ENCODE measurements at regions not wholly inside any gene's neighbourhood (a gene's known extent, or its start where the extent isn't known, plus 50 kb on each side); places are given as distances from the start of the nearest gene placed in this dataset.

- Histone ChIP-seq H3K27ac (ENCODE audit: low read depth, low read length) (no peak overlapping the region), H3K4me3 (ENCODE audit: low read depth, low read length) (no peak overlapping the region), H3K27me3 (ENCODE audit: control insufficient read depth, insufficient read depth, low read length) (no peaks in the 10 kb centered on the region), H3K9me3 (ENCODE audit: control insufficient read depth, insufficient read depth, low read length) (peaks cover 53% of the 10 kb centered on the region)
- ChIA-PET CTCF (no interaction called here), POLR2A (no interaction called here)
- DNase-seq (ENCODE audit: low read depth, low spot score) = no peak
- no peak for TF ChIP-seq CTCF (IDR thresholded peaks at IDR 0.05; ENCODE audit: low read depth, low read length)
Observed at GRCh38 chr10:121199081-121199480, 347.9 kb downstream of the WDR11 start.

GRCh38 chr10:121205625-121206024 lies 354.5 kb downstream of the WDR11 start:
- no peak overlapping the region for H3K4me3 ChIP-seq (ENCODE audit: low read depth, low read length)
- H3K27ac ChIP-seq (ENCODE audit: low read depth, low read length) = no peak overlapping the region
- H3K27me3 ChIP-seq (ENCODE audit: control insufficient read depth, insufficient read depth, low read length) = no peaks in the 10 kb centered on the region
- no peak for TF ChIP-seq CTCF (IDR thresholded peaks at IDR 0.05; ENCODE audit: low read depth, low read length)
- H3K9me3 ChIP-seq (ENCODE audit: control insufficient read depth, insufficient read depth, low read length) = peaks cover 50% of the 10 kb centered on the region
- ChIA-PET CTCF (no interaction called here), POLR2A (no interaction called here)
- no peak for DNase-seq (ENCODE audit: low read depth, low spot score)

- Histone ChIP-seq H3K9me3 (ENCODE audit: control insufficient read depth, insufficient read depth, low read length) (peaks cover 53% of the 10 kb centered on the region), H3K27ac (ENCODE audit: low read depth, low read length) (no peak overlapping the region), H3K27me3 (ENCODE audit: control insufficient read depth, insufficient read depth, low read length) (no peaks in the 10 kb centered on the region), H3K4me3 (ENCODE audit: low read depth, low read length) (no peak overlapping the region)
- no peak for TF ChIP-seq CTCF (IDR thresholded peaks at IDR 0.05; ENCODE audit: low read depth, low read length)
- POLR2A ChIA-PET = no interaction called here
- CTCF ChIA-PET = no interaction called here
- no peak for DNase-seq (ENCODE audit: low read depth, low spot score)
Observed at GRCh38 chr10:121211446-121211845, 360.3 kb downstream of the WDR11 start.

- no peaks in the 10 kb centered on the region for H3K27me3 ChIP-seq (ENCODE audit: control insufficient read depth, insufficient read depth, low read length)
- no peak for TF ChIP-seq CTCF (IDR thresholded peaks at IDR 0.05; ENCODE audit: low read depth, low read length)
- ChIA-PET CTCF (no interaction called here), POLR2A (no interaction called here)
- no peak overlapping the region for H3K4me3 ChIP-seq (ENCODE audit: low read depth, low read length)
- H3K27ac ChIP-seq (ENCODE audit: low read depth, low read length) = no peak overlapping the region
- DNase-seq (ENCODE audit: low read depth, low spot score) = no peak
- peaks cover 56% of the 10 kb centered on the region for H3K9me3 ChIP-seq (ENCODE audit: control insufficient read depth, insufficient read depth, low read length)
Observed at GRCh38 chr10:121213437-121213836, 362.3 kb downstream of the WDR11 start.

- ChIA-PET CTCF (no interaction called here), POLR2A (no interaction called here)
- no peak for TF ChIP-seq CTCF (IDR thresholded peaks at IDR 0.05; ENCODE audit: low read depth, low read length)
- DNase-seq (ENCODE audit: low read depth, low spot score) = no peak
- Histone ChIP-seq H3K4me3 (ENCODE audit: low read depth, low read length) (no peak overlapping the region), H3K27ac (ENCODE audit: low read depth, low read length) (no peak overlapping the region), H3K9me3 (ENCODE audit: control insufficient read depth, insufficient read depth, low read length) (peaks cover 46% of the 10 kb centered on the region), H3K27me3 (ENCODE audit: control insufficient read depth, insufficient read depth, low read length) (no peaks in the 10 kb centered on the region)
Observed at GRCh38 chr10:121216295-121216694, 365.1 kb downstream of the WDR11 start.
